DND-41 (cell line): ENCODE measurements at regions not wholly inside any gene's neighbourhood (a gene's known extent, or its start where the extent isn't known, plus 50 kb on each side); places are given as distances from the start of the nearest gene placed in this dataset.
"Not testable (repeated sequence)": the region's sequence is repeated elsewhere in the genome, so short reads cannot be mapped to it uniquely, and the experiment has no call there.

ENCODE experiments used
- EZH2 ChIP-seq: IDR thresholded peaks from 3 replicates; pipeline ENCODE4 v1.6.1; 2012; ENCODE audit warnings: borderline replicate concordance, low read depth, mild to moderate bottlenecking, moderate library complexity, low read length, inconsistent platforms; ENCODE audit not compliant: severe bottlenecking
- TF ChIP-seq, protein P1 (sequence below): IDR thresholded peaks from 2 replicates; pipeline ENCODE4 v1.5.1; 2012; ENCODE audit warnings: borderline replicate concordance, low read length, moderate library complexity, mild to moderate bottlenecking; ENCODE audit not compliant: poor library complexity, severe bottlenecking; ENCODE audit errors: extremely low read depth

DNA sequence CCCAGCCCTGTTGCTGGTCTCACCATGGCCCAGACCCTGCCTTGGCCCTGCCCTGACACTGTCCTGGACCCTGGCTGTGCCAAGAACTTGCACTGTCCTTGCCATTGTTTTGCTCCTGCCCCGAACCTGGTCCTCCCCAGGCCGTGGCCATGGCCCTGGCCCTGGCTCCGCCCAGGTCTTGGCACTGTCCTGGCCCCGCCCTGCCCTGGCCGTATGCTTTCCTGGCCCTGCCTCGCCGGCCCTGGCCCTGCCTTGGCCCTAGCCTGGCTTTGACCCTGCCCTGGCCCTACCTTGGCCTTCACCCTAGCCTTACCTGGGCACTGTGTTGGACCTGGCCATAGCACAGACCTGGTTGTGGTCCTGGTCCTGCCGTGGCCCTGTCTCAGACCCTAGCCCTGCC, 1558.9 kb downstream of the RPIA start:
- TF ChIP-seq, protein P1, sequence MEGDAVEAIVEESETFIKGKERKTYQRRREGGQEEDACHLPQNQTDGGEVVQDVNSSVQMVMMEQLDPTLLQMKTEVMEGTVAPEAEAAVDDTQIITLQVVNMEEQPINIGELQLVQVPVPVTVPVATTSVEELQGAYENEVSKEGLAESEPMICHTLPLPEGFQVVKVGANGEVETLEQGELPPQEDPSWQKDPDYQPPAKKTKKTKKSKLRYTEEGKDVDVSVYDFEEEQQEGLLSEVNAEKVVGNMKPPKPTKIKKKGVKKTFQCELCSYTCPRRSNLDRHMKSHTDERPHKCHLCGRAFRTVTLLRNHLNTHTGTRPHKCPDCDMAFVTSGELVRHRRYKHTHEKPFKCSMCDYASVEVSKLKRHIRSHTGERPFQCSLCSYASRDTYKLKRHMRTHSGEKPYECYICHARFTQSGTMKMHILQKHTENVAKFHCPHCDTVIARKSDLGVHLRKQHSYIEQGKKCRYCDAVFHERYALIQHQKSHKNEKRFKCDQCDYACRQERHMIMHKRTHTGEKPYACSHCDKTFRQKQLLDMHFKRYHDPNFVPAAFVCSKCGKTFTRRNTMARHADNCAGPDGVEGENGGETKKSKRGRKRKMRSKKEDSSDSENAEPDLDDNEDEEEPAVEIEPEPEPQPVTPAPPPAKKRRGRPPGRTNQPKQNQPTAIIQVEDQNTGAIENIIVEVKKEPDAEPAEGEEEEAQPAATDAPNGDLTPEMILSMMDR: not testable (repeated sequence)
- TF ChIP-seq EZH2: not testable (repeated sequence)
